Body of pancreas (tissue), 4 donors: ENCODE measurements at regions not wholly inside any gene's neighbourhood (a gene's known extent, or its start where the extent isn't known, plus 50 kb on each side); places are given as distances from the start of the nearest gene placed in this dataset.

Experiments used
- ATAC-seq: fragments of 150-250 bp; one replicate; pipeline ENCODE4 v1.9.1; 2016
- DNase-seq, 4 donors: peaks; one replicate each; pipeline ENCODE4 v3.0.0-alpha.2; 2019
- H3K27ac ChIP-seq, 4 donors: fragments of 200-600 bp; sonication (generic); 1 replicate in 3 of 4; 2 replicates in 1 of 4; pipeline versions ENCODE4 v1.5.1 to v1.6.1; 2016 to 2019; ENCODE audit warnings: mild to moderate bottlenecking in 1 of 4, mixed read lengths in 1 of 4, moderate library complexity in 1 of 4
- H3K27me3 ChIP-seq, 2 donors: fragments of 200-600 bp; sonication (generic); one replicate each; pipeline ENCODE4 v1.6.0; 2016; ENCODE audit warnings: mild to moderate bottlenecking in 1 of 2
- H3K36me3 ChIP-seq, 2 donors: fragments of 200-600 bp; sonication (generic); replicated peaks in 1 of 2; 2 replicates each; pipeline ENCODE4 v1.5.1; 2016; ENCODE audit warnings: low read depth in 2 of 2; ENCODE audit not compliant: insufficient read depth in 1 of 2
- H3K4me1 ChIP-seq: fragments of 200-600 bp; sonication (generic); one replicate; pipeline ENCODE4 v1.6.0; 2016
- H3K4me3 ChIP-seq, 2 donors: fragments of 200-600 bp; sonication (generic); 1 replicate in 1 of 2; 2 replicates in 1 of 2; pipeline ENCODE4 v1.5.1; 2016 to 2019
- H3K9me3 ChIP-seq, 3 donors: fragments of 200-600 bp; sonication (generic); 1 replicate in 2 of 3; 2 replicates in 1 of 3; pipeline ENCODE4 v1.5.1; 2016
- POLR2A ChIP-seq, 3 donors: fragments of 450-650 bp; IDR thresholded peaks; one replicate each; pipeline ENCODE4 v1.6.1; 2016; ENCODE audit warnings: antibody characterized with exemption in 3 of 3, mild to moderate bottlenecking in 2 of 3
- WGBS, 2 donors: methylation state at CpG; one replicate each; pipeline ENCODE4 v1.1.5; 2017; 5-methylcytosine and 5-hydroxymethylcytosine counted together
- intact Hi-C: fragments of 100-400 bp; cut with DNase I; formaldehyde crosslinking; loops from one replicate; pipeline ENCODE4 v1.15.1; 2023
- TF ChIP-seq, protein P1 (sequence below), 7 experiments: fragments of 450-650 bp in 4 of 7; fragments of 200-600 bp in 3 of 7; sonication (generic) in 3 of 7; IDR thresholded peaks; one replicate each; pipeline ENCODE4 v1.5.1; 2016 to 2019; ENCODE audit warnings: antibody characterized with exemption in 7 of 7

DNA sequence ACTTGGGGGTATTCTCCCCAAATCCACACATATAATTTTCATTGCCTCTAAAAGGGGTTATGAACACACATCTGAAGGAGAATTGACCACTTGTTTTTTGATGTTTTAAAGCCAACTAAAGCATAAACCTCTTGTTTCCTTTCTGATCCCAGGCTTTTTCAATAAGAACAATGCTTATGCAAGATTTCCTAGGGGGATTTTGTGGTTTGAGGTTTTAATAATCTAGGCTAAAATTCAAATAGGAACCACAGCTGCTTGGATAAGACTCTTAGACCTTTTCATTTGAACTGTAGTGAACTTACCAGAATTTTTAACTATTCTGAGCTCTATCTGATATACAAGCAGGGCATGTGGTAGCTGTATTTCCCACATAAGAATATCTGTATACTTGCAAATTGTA is 651.1 kb downstream of the ANKRD50 start:
- no peak for ATAC-seq
- TF ChIP-seq, protein P1, sequence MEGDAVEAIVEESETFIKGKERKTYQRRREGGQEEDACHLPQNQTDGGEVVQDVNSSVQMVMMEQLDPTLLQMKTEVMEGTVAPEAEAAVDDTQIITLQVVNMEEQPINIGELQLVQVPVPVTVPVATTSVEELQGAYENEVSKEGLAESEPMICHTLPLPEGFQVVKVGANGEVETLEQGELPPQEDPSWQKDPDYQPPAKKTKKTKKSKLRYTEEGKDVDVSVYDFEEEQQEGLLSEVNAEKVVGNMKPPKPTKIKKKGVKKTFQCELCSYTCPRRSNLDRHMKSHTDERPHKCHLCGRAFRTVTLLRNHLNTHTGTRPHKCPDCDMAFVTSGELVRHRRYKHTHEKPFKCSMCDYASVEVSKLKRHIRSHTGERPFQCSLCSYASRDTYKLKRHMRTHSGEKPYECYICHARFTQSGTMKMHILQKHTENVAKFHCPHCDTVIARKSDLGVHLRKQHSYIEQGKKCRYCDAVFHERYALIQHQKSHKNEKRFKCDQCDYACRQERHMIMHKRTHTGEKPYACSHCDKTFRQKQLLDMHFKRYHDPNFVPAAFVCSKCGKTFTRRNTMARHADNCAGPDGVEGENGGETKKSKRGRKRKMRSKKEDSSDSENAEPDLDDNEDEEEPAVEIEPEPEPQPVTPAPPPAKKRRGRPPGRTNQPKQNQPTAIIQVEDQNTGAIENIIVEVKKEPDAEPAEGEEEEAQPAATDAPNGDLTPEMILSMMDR (IDR thresholded peaks at IDR 0.05): no peak
- TF ChIP-seq POLR2A (IDR thresholded peaks at IDR 0.05): no peak

DNA sequence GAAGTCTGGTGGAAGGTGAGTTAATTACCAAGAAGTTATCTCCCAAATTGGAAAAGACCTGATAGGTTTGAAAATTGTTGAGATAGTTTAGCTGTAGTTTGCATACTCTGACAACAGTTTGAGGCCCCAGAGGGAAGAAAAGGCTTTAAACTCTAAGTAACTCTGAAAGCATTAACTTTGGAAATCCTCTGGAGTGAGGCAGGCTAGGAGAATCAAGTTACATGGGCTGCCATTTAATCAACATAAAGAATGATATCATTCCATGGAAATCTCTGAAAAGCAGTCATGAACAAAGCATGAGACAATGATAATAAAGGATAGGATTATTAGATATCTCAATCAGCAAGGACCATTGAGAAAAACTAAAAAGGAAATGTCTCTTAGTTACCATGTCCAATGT is 647.1 kb downstream of the ANKRD50 start:
- H3K4me1 ChIP-seq: no peaks in the 10 kb centered on the region
- ATAC-seq (no peak), DNase-seq (no peak)
- intact Hi-C loops: no loop called here
- no peak overlapping the region for H3K4me3 ChIP-seq
- no peaks in the 10 kb centered on the region for H3K36me3 ChIP-seq
- H3K9me3 ChIP-seq: no peaks in the 10 kb centered on the region
- no peak for TF ChIP-seq POLR2A (IDR thresholded peaks at IDR 0.05)
- TF ChIP-seq, protein P1 (IDR thresholded peaks at IDR 0.05): no peak
- H3K27me3 ChIP-seq: no peaks in the 10 kb centered on the region
- H3K27ac ChIP-seq: no peak overlapping the region

More for the DNA sequence above, 651.1 kb downstream of the ANKRD50 start:
- H3K4me1 ChIP-seq: no peaks in the 10 kb centered on the region
- H3K27me3 ChIP-seq: no peaks in the 10 kb centered on the region
- no peak overlapping the region for H3K4me3 ChIP-seq
- H3K36me3 ChIP-seq: no peaks in the 10 kb centered on the region
- no peak for DNase-seq
- H3K9me3 ChIP-seq: no peaks in the 10 kb centered on the region
- intact Hi-C loops: no loop called here
- H3K27ac ChIP-seq: peak overlapping the region in 1 of 4 donors; percentile 1

DNA sequence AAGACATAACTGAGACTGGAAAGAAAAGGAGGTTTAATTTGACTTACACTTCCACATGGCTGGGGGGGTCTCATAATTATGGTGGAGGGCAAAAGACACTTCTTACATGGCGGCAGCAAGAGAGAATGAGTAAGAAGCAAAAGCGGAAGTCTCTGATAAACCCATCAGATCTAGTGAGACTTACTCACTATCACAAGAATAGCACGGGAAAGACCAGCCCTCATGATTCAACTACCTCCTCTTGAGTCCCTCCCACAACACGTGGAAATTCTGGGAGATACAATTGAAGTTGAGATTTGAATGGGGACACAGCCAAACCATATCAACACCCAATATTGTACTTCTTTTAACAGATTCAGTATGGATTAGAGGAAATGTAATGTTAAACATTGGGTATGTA is 646.6 kb downstream of the ANKRD50 start:
- Histone ChIP-seq H3K9me3 (no peaks in the 10 kb centered on the region), H3K27ac (no peak overlapping the region), H3K36me3 (no peaks in the 10 kb centered on the region), H3K4me1 (no peaks in the 10 kb centered on the region), H3K4me3 (no peak overlapping the region), H3K27me3 (no peaks in the 10 kb centered on the region)
- TF ChIP-seq POLR2A (IDR thresholded peaks at IDR 0.05): no peak
- TF ChIP-seq, protein P1 (IDR thresholded peaks at IDR 0.05): no peak
- ATAC-seq: no peak
- WGBS, 2 donors: 69 to 72% methylated on average over 4 of the region's 4 CpGs
- DNase-seq: no peak
- intact Hi-C loops: no loop called here

DNA sequence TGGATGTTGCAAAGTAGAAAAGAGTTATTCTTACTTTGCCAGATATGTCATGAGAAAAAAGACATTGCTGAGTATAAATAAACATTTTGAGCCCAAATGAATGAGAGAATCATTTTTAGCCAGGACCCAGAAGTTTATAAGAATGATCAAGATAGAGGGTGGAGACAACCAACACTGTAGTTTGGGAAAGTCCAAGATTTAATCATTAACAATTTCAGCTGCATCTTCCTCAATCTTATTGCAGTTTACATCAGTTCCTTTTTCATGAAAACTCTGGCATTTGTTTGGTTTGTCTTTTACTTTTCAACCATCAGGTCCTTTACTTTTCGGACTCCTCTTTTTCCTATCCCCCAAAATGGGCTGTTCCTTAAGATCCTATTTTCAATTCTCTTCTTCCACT is 645.9 kb downstream of the ANKRD50 start:
- ATAC-seq (no peak), DNase-seq (no peak)
- Histone ChIP-seq H3K4me3 (no peak overlapping the region), H3K27ac (no peak overlapping the region), H3K4me1 (no peaks in the 10 kb centered on the region), H3K9me3 (no peaks in the 10 kb centered on the region), H3K27me3 (no peaks in the 10 kb centered on the region), H3K36me3 (no peaks in the 10 kb centered on the region)
- TF ChIP-seq POLR2A (IDR thresholded peaks at IDR 0.05): no peak
- TF ChIP-seq, protein P1 (IDR thresholded peaks at IDR 0.05): no peak
- intact Hi-C loops: no loop called here
- WGBS, 2 donors: 67 to 68% methylated on average over 1 of the region's 1 CpG

DNA sequence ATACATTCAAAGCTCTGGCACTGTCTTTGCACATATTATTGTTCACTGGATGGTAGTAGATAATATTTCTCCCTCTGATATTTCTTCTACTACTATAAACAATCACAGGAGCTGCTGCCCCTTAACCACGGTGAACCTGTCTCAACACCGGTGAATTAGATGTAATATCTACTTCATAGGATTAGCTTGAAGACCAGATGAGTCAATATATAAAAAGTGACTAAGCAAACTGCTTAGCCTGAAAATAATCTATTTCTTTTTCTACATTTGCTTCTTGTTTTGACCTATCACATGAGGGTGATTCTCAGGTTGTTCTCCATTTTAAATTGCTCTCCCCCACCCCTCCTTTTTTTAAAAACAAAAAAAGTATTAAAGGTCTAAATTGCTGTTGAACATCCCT is 645.5 kb downstream of the ANKRD50 start:
- TF ChIP-seq POLR2A (IDR thresholded peaks at IDR 0.05): no peak
- TF ChIP-seq, protein P1 (IDR thresholded peaks at IDR 0.05): no peak
- Histone ChIP-seq H3K27ac (no peak overlapping the region), H3K4me3 (no peak overlapping the region), H3K27me3 (no peaks in the 10 kb centered on the region), H3K4me1 (no peaks in the 10 kb centered on the region), H3K36me3 (no peaks in the 10 kb centered on the region), H3K9me3 (no peaks in the 10 kb centered on the region)
- DNase-seq: no peak
- WGBS, 2 donors: 90 to 96% methylated on average over 2 of the region's 2 CpGs
- intact Hi-C loops: no loop called here
- no peak for ATAC-seq
